ENCODE measurements at regions not wholly inside any gene's neighbourhood (a gene's known extent, or its start where the extent isn't known, plus 50 kb on each side); places are given as distances from the start of the nearest gene placed in this dataset.

DNA sequence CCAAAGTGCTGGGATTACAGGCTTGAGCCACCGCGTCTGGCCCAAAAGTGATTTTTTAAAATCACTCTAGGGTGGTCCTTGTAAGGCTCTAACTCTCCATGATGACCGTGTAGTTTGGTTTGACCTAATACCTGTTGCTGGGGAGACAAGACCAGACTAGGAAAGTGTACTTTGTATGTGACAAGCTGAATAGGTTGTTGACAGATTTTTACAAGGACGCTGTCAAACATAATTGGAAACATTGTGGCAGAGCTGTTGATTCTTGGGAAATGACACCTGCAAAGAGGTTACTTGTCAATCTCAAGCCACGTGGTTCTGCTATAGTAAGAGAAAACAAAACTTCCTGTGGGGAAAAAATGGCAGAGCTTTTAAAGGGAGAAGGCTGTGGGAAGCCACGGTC lies 802.4 kb upstream of the HS3ST1 start:
- Histone ChIP-seq H3K9ac (ENCODE audit: low read depth in 1 of 2, low read length in 2 of 2) (no peak overlapping the region), H3K27me3 (ENCODE audit: control insufficient read depth in 4 of 4, insufficient read depth in 4 of 4, low read length in 3 of 4) (no peaks in the 10 kb centered on the region), H3K4me1 (ENCODE audit: control insufficient read depth in 4 of 4, insufficient read depth in 4 of 4, low read length in 3 of 4) (no peaks in the 10 kb centered on the region), H3K9me3 (ENCODE audit: control insufficient read depth in 4 of 4, low read length in 3 of 4) (no peaks in the 10 kb centered on the region), H3K4me3 (ENCODE audit: low read depth in 1 of 3, low read length in 3 of 3) (no peak overlapping the region), H3K27ac (ENCODE audit: low read depth in 1 of 2, low read length in 2 of 2) (no peak overlapping the region), H3K36me3 (ENCODE audit: control insufficient read depth in 4 of 4, insufficient read depth in 3 of 4, low read depth in 1 of 4, low read length in 3 of 4) (no peaks in the 10 kb centered on the region)
- DNase-seq (ENCODE audit: low spot score), result no peak
- WGBS, result 68% methylated on average over 6 of the region's 6 CpGs
- no peak for TF ChIP-seq HNF4G (IDR thresholded peaks at IDR 0.05)
- TF ChIP-seq, protein P1, sequence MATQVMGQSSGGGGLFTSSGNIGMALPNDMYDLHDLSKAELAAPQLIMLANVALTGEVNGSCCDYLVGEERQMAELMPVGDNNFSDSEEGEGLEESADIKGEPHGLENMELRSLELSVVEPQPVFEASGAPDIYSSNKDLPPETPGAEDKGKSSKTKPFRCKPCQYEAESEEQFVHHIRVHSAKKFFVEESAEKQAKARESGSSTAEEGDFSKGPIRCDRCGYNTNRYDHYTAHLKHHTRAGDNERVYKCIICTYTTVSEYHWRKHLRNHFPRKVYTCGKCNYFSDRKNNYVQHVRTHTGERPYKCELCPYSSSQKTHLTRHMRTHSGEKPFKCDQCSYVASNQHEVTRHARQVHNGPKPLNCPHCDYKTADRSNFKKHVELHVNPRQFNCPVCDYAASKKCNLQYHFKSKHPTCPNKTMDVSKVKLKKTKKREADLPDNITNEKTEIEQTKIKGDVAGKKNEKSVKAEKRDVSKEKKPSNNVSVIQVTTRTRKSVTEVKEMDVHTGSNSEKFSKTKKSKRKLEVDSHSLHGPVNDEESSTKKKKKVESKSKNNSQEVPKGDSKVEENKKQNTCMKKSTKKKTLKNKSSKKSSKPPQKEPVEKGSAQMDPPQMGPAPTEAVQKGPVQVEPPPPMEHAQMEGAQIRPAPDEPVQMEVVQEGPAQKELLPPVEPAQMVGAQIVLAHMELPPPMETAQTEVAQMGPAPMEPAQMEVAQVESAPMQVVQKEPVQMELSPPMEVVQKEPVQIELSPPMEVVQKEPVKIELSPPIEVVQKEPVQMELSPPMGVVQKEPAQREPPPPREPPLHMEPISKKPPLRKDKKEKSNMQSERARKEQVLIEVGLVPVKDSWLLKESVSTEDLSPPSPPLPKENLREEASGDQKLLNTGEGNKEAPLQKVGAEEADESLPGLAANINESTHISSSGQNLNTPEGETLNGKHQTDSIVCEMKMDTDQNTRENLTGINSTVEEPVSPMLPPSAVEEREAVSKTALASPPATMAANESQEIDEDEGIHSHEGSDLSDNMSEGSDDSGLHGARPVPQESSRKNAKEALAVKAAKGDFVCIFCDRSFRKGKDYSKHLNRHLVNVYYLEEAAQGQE (IDR thresholded peaks at IDR 0.05), result no peak
- TF ChIP-seq SP1 (IDR thresholded peaks at IDR 0.05), result no peak
- no peak for TF ChIP-seq GABPA (IDR thresholded peaks at IDR 0.05 in 1 of 2, conservative IDR thresholded peaks at IDR 0.05 in 1 of 2)

DNA sequence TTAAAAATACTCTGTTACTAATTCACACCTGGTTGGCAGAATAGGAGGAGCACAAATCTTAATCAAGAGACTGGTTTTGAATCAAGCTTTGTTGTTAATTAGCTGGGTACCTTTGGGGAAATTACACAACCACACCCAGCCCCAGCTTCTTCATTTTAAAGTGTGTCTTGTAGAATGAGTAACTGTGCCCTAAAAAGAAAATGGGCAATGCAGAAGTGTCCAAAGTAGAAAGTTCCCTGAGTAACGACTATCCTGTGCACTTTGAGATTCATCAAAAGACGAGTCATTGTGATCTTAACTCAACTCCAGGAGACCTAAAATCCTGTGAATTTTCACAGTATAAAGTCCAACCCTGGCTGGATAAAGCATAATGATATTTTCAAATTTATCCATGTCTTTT lies 792.3 kb upstream of the HS3ST1 start:
- no peak overlapping the region for H3K27ac ChIP-seq (ENCODE audit: low read depth in 1 of 2, low read length in 2 of 2)
- no peak overlapping the region for H3K9ac ChIP-seq (ENCODE audit: low read depth in 1 of 2, low read length in 2 of 2)
- TF ChIP-seq, protein P2, sequence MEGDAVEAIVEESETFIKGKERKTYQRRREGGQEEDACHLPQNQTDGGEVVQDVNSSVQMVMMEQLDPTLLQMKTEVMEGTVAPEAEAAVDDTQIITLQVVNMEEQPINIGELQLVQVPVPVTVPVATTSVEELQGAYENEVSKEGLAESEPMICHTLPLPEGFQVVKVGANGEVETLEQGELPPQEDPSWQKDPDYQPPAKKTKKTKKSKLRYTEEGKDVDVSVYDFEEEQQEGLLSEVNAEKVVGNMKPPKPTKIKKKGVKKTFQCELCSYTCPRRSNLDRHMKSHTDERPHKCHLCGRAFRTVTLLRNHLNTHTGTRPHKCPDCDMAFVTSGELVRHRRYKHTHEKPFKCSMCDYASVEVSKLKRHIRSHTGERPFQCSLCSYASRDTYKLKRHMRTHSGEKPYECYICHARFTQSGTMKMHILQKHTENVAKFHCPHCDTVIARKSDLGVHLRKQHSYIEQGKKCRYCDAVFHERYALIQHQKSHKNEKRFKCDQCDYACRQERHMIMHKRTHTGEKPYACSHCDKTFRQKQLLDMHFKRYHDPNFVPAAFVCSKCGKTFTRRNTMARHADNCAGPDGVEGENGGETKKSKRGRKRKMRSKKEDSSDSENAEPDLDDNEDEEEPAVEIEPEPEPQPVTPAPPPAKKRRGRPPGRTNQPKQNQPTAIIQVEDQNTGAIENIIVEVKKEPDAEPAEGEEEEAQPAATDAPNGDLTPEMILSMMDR (IDR thresholded peaks at IDR 0.05; ENCODE audit: low read depth, low read length, missing input control), result no peak
- TF ChIP-seq GABPA (IDR thresholded peaks at IDR 0.05 in 1 of 2, conservative IDR thresholded peaks at IDR 0.05 in 1 of 2), result no peak
- no peak for TF ChIP-seq EGR1 (IDR thresholded peaks at IDR 0.05; ENCODE audit: low read depth in 2 of 2)
- no peak for TF ChIP-seq HNF4G (IDR thresholded peaks at IDR 0.05)
- TF ChIP-seq, protein P3, sequence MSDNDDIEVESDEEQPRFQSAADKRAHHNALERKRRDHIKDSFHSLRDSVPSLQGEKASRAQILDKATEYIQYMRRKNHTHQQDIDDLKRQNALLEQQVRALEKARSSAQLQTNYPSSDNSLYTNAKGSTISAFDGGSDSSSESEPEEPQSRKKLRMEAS (IDR thresholded peaks at IDR 0.05), result no peak
- H3K36me3 ChIP-seq (ENCODE audit: control insufficient read depth in 4 of 4, insufficient read depth in 3 of 4, low read depth in 1 of 4, low read length in 3 of 4), result no peaks in the 10 kb centered on the region
- no peak for DNase-seq (ENCODE audit: low spot score)
- no peak overlapping the region for H3K4me3 ChIP-seq (ENCODE audit: low read depth in 1 of 3, low read length in 3 of 3)
- H3K27me3 ChIP-seq (ENCODE audit: control insufficient read depth in 4 of 4, insufficient read depth in 4 of 4, low read length in 3 of 4), result no peaks in the 10 kb centered on the region
- H3K4me1 ChIP-seq (ENCODE audit: control insufficient read depth in 4 of 4, insufficient read depth in 4 of 4, low read length in 3 of 4), result no peaks in the 10 kb centered on the region
- WGBS, result 69% methylated on average over 2 of the region's 2 CpGs
- no peaks in the 10 kb centered on the region for H3K9me3 ChIP-seq (ENCODE audit: control insufficient read depth in 4 of 4, low read length in 3 of 4)

GRCh38 chr4:12211636-12212035 lies 782.9 kb upstream of the HS3ST1 start:
- Histone ChIP-seq H3K9me3 (ENCODE audit: control insufficient read depth in 4 of 4, low read length in 3 of 4) (peaks cover 0 to 3% (median 0%) of the 10 kb centered on the region in 4 donors), H3K27ac (ENCODE audit: low read depth in 1 of 2, low read length in 2 of 2) (no peak overlapping the region), H3K9ac (ENCODE audit: low read depth in 1 of 2, low read length in 2 of 2) (no peak overlapping the region), H3K4me3 (ENCODE audit: low read depth in 1 of 3, low read length in 3 of 3) (no peak overlapping the region), H3K27me3 (ENCODE audit: control insufficient read depth in 4 of 4, insufficient read depth in 4 of 4, low read length in 3 of 4) (no peaks in the 10 kb centered on the region), H3K36me3 (ENCODE audit: control insufficient read depth in 4 of 4, insufficient read depth in 3 of 4, low read depth in 1 of 4, low read length in 3 of 4) (no peaks in the 10 kb centered on the region), H3K4me1 (ENCODE audit: control insufficient read depth in 4 of 4, insufficient read depth in 4 of 4, low read length in 3 of 4) (no peaks in the 10 kb centered on the region)
- DNase-seq (ENCODE audit: low spot score), result no peak
- 59% methylated on average over 7 of the region's 7 CpGs for WGBS
- TF ChIP-seq NR2F2 (IDR thresholded peaks at IDR 0.05), result no peak
- TF ChIP-seq TAF1 (conservative IDR thresholded peaks at IDR 0.05), result no peak
- TF ChIP-seq RAD21 (IDR thresholded peaks at IDR 0.05), result no peak
- no peak for TF ChIP-seq EGR1 (IDR thresholded peaks at IDR 0.05; ENCODE audit: low read depth in 2 of 2)
- no peak for TF ChIP-seq JUND (IDR thresholded peaks at IDR 0.05)
- no peak for TF ChIP-seq HNF4G (IDR thresholded peaks at IDR 0.05)
- TF ChIP-seq ZBTB33 (IDR thresholded peaks at IDR 0.05), result no peak
